Keratinocyte (primary cell): ENCODE measurements at regions not wholly inside any gene's neighbourhood (a gene's known extent, or its start where the extent isn't known, plus 50 kb on each side); places are given as distances from the start of the nearest gene placed in this dataset.
"Not testable (repeated sequence)": the region's sequence is repeated elsewhere in the genome, so short reads cannot be mapped to it uniquely, and the experiment has no call there.

Experiments used
- EZH2 ChIP-seq: IDR thresholded peaks from one replicate; pipeline ENCODE4 v1.6.1; 2012; ENCODE audit warnings: inconsistent platforms, mild to moderate bottlenecking, low read length, moderate library complexity
- TF ChIP-seq, protein P1 (sequence below), 3 experiments: IDR thresholded peaks in 1 of 3; conservative IDR thresholded peaks in 1 of 3; optimal IDR thresholded peaks in 1 of 3; 2 replicates in 2 of 3; 3 replicates in 1 of 3; pipeline versions ENCODE3 to v1.5.1; 2011; ENCODE audit warnings: low read length in 3 of 3, mild to moderate bottlenecking in 3 of 3, moderate library complexity in 2 of 3, control low read depth in 1 of 3, inconsistent platforms in 1 of 3; ENCODE audit not compliant: insufficient read depth in 2 of 3; ENCODE audit errors: extremely low read depth in 1 of 3

DNA sequence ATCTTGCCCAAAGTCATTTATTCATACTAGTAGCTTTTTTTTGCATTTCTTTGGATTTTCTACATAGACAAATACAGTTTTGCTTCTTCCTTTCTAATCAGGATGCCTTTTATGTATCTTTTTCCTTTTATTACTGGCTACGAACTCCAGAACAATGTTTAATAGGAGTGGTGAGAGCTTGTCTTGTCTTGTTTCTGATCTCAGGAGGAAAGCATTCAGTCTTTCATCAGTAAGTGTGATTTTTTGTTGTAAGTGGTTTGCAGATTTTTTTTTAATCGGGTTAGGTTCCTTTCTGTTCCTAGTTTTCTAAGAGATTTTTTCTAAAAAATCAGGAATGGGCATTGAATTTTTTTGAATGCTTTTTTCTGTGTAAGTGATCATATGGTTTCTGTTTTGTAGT is 86.8 kb downstream of the PROP1 start:
- TF ChIP-seq, protein P1, sequence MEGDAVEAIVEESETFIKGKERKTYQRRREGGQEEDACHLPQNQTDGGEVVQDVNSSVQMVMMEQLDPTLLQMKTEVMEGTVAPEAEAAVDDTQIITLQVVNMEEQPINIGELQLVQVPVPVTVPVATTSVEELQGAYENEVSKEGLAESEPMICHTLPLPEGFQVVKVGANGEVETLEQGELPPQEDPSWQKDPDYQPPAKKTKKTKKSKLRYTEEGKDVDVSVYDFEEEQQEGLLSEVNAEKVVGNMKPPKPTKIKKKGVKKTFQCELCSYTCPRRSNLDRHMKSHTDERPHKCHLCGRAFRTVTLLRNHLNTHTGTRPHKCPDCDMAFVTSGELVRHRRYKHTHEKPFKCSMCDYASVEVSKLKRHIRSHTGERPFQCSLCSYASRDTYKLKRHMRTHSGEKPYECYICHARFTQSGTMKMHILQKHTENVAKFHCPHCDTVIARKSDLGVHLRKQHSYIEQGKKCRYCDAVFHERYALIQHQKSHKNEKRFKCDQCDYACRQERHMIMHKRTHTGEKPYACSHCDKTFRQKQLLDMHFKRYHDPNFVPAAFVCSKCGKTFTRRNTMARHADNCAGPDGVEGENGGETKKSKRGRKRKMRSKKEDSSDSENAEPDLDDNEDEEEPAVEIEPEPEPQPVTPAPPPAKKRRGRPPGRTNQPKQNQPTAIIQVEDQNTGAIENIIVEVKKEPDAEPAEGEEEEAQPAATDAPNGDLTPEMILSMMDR (optimal IDR thresholded peaks at IDR 0.05 in 1 of 3, IDR thresholded peaks at IDR 0.05 in 1 of 3, conservative IDR thresholded peaks at IDR 0.05 in 1 of 3; ENCODE audit: extremely low read depth in 1 of 3, insufficient read depth in 2 of 3, low read length in 3 of 3): not testable (repeated sequence)
- TF ChIP-seq EZH2: not testable (repeated sequence)
